ENCODE measurements at regions not wholly inside any gene's neighbourhood (a gene's known extent, or its start where the extent isn't known, plus 50 kb on each side); places are given as distances from the start of the nearest gene placed in this dataset.

- Histone ChIP-seq H3K4me2 (no peak overlapping the region), H3K9me3 (ENCODE audit: low read depth) (no peaks in the 10 kb centered on the region), H3K4me1 (no peaks in the 10 kb centered on the region), H2AFZ (replicated peaks) (no peak overlapping the region), H3K36me3 (no peaks in the 10 kb centered on the region), H3K27me3 (no peaks in the 10 kb centered on the region), H4K20me1 (ENCODE audit: low read depth) (no peaks in the 10 kb centered on the region), H3K9ac (no peak overlapping the region), H3F3A (ENCODE audit: low read depth) (no peaks in the 10 kb centered on the region), H3K4me3 (no peak overlapping the region), H3K79me2 (ENCODE audit: low read depth) (no peaks in the 10 kb centered on the region), H3K27ac (no peak overlapping the region)
- Mint-ChIP-seq H3K4me1 (peaks cover 21% of the 10 kb centered on the region), H3K4me3 (no peak overlapping the region), H3K9me3 (peaks cover 13% of the 10 kb centered on the region), H3K27me3 (ENCODE audit: insufficient read depth, low read depth) (no peaks in the 10 kb centered on the region), H3K27ac (peak overlapping the region; percentile 84), H3K36me3 (no peaks in the 10 kb centered on the region)
- DNase-seq (ENCODE audit: low spot score), result no peak
- no peak for TF ChIP-seq CTCF (IDR thresholded peaks at IDR 0.05)
These were observed 646.7 kb downstream of the TLL1 start for GRCh38 chr4:166519774-166520173.

- H3K9ac ChIP-seq, result no peak overlapping the region
- DNase-seq (ENCODE audit: low spot score), result peak; percentile 11
These were observed 654.5 kb downstream of the TLL1 start for GRCh38 chr4:166527500-166527899.

GRCh38 chr4:166531703-166532102 is 658.7 kb downstream of the TLL1 start:
- no peak for DNase-seq (ENCODE audit: low spot score)
- H3K9me3 Mint-ChIP-seq, result peaks cover 10% of the 10 kb centered on the region
- H3K4me2 ChIP-seq, result no peak overlapping the region
- H2AFZ ChIP-seq (replicated peaks), result no peak overlapping the region
- peaks cover 2% of the 10 kb centered on the region for H3K36me3 Mint-ChIP-seq
- H4K20me1 ChIP-seq (ENCODE audit: low read depth), result no peaks in the 10 kb centered on the region
- no peaks in the 10 kb centered on the region for H3K79me2 ChIP-seq (ENCODE audit: low read depth)
- no peaks in the 10 kb centered on the region for H3K4me1 ChIP-seq
- no peaks in the 10 kb centered on the region for H3K4me1 Mint-ChIP-seq
- peaks cover 3% of the 10 kb centered on the region for H3K27me3 Mint-ChIP-seq (ENCODE audit: insufficient read depth, low read depth)
- H3K4me3 ChIP-seq, result no peak overlapping the region
- no peak overlapping the region for H3K27ac Mint-ChIP-seq
- no peaks in the 10 kb centered on the region for H3F3A ChIP-seq (ENCODE audit: low read depth)
- no peaks in the 10 kb centered on the region for H3K9me3 ChIP-seq (ENCODE audit: low read depth)
- no peaks in the 10 kb centered on the region for H3K27me3 ChIP-seq
- no peak overlapping the region for H3K9ac ChIP-seq
- H3K27ac ChIP-seq, result no peak overlapping the region
- no peak overlapping the region for H3K4me3 Mint-ChIP-seq
- TF ChIP-seq EZH2 (IDR thresholded peaks at IDR 0.05), result no peak
- TF ChIP-seq CTCF (IDR thresholded peaks at IDR 0.05), result no peak
- H3K36me3 ChIP-seq, result no peaks in the 10 kb centered on the region

More at GRCh38 chr4:166527500-166527899, 654.5 kb downstream of the TLL1 start:
- no peak overlapping the region for H3K4me3 Mint-ChIP-seq
- no peaks in the 10 kb centered on the region for H3K9me3 Mint-ChIP-seq
- H3K79me2 ChIP-seq (ENCODE audit: low read depth), result no peaks in the 10 kb centered on the region
- no peak overlapping the region for H3K27ac Mint-ChIP-seq
- no peaks in the 10 kb centered on the region for H3K4me1 ChIP-seq
- H3K27ac ChIP-seq, result no peak overlapping the region
- no peaks in the 10 kb centered on the region for H3F3A ChIP-seq (ENCODE audit: low read depth)
- TF ChIP-seq EZH2phosphoT487 (IDR thresholded peaks at IDR 0.05) (no peak), EZH2 (IDR thresholded peaks at IDR 0.05) (no peak), CTCF (IDR thresholded peaks at IDR 0.05) (no peak)
- no peaks in the 10 kb centered on the region for H3K27me3 ChIP-seq
- no peaks in the 10 kb centered on the region for H3K27me3 Mint-ChIP-seq (ENCODE audit: insufficient read depth, low read depth)
- no peaks in the 10 kb centered on the region for H3K9me3 ChIP-seq (ENCODE audit: low read depth)
- H3K4me3 ChIP-seq, result no peak overlapping the region
- no peaks in the 10 kb centered on the region for H3K36me3 ChIP-seq
- no peaks in the 10 kb centered on the region for H3K36me3 Mint-ChIP-seq
- H4K20me1 ChIP-seq (ENCODE audit: low read depth), result no peaks in the 10 kb centered on the region
- peak overlapping the region; percentile 36 for H2AFZ ChIP-seq (replicated peaks)
- no peaks in the 10 kb centered on the region for H3K4me1 Mint-ChIP-seq
- H3K4me2 ChIP-seq, result no peak overlapping the region

GRCh38 chr4:166535865-166536264 is 662.8 kb downstream of the TLL1 start:
- no peak for DNase-seq (ENCODE audit: low spot score)
- no peaks in the 10 kb centered on the region for H3F3A ChIP-seq (ENCODE audit: low read depth)
- peaks cover 2% of the 10 kb centered on the region for H3K36me3 Mint-ChIP-seq
- H3K4me3 Mint-ChIP-seq, result no peak overlapping the region
- no peak overlapping the region for H3K9ac ChIP-seq
- H3K27ac ChIP-seq, result no peak overlapping the region
- no peaks in the 10 kb centered on the region for H3K27me3 ChIP-seq
- TF ChIP-seq EZH2phosphoT487 (IDR thresholded peaks at IDR 0.05), result no peak
- TF ChIP-seq EZH2 (IDR thresholded peaks at IDR 0.05), result no peak
- TF ChIP-seq CTCF (IDR thresholded peaks at IDR 0.05), result no peak
- H3K27me3 Mint-ChIP-seq (ENCODE audit: insufficient read depth, low read depth), result peaks cover 5% of the 10 kb centered on the region
- no peak overlapping the region for H3K27ac Mint-ChIP-seq
- no peaks in the 10 kb centered on the region for H3K4me1 ChIP-seq
- H3K9me3 Mint-ChIP-seq, result peaks cover 10% of the 10 kb centered on the region
- H3K4me3 ChIP-seq, result no peak overlapping the region
- no peak overlapping the region for H3K4me2 ChIP-seq
- no peaks in the 10 kb centered on the region for H3K36me3 ChIP-seq
- H3K79me2 ChIP-seq (ENCODE audit: low read depth), result no peaks in the 10 kb centered on the region
- H4K20me1 ChIP-seq (ENCODE audit: low read depth), result no peaks in the 10 kb centered on the region
- no peaks in the 10 kb centered on the region for H3K9me3 ChIP-seq (ENCODE audit: low read depth)
- peak overlapping the region; percentile 13 for H2AFZ ChIP-seq (replicated peaks)
- H3K4me1 Mint-ChIP-seq, result no peaks in the 10 kb centered on the region
